ENCODE measurements at regions not wholly inside any gene's neighbourhood (a gene's known extent, or its start where the extent isn't known, plus 50 kb on each side); places are given as distances from the start of the nearest gene placed in this dataset.

DNA sequence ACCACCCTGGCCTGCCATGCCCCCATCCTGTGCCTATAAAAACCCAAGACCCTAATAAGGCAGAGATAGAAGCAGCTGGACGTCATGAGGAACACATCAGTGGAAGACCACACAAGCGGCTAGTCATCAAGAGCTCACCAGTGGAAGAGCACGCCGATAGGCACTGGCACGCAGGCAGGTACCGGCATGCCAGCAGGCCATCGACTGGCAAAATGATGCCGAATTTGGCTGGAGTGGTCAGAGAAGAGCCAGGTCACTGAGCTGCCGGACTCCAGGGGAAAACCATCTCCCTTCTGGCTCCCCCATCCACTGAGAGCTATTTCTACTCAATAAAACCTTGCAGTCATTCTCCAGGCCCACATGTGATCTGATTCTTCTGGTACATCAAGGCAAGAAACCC is 227.6 kb upstream of the EXOC2 start:
- TF ChIP-seq, protein P1, sequence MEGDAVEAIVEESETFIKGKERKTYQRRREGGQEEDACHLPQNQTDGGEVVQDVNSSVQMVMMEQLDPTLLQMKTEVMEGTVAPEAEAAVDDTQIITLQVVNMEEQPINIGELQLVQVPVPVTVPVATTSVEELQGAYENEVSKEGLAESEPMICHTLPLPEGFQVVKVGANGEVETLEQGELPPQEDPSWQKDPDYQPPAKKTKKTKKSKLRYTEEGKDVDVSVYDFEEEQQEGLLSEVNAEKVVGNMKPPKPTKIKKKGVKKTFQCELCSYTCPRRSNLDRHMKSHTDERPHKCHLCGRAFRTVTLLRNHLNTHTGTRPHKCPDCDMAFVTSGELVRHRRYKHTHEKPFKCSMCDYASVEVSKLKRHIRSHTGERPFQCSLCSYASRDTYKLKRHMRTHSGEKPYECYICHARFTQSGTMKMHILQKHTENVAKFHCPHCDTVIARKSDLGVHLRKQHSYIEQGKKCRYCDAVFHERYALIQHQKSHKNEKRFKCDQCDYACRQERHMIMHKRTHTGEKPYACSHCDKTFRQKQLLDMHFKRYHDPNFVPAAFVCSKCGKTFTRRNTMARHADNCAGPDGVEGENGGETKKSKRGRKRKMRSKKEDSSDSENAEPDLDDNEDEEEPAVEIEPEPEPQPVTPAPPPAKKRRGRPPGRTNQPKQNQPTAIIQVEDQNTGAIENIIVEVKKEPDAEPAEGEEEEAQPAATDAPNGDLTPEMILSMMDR (IDR thresholded peaks at IDR 0.05), result no peak
- TF ChIP-seq POLR2A (IDR thresholded peaks at IDR 0.05), result no peak

Measured in testis (tissue), 2 donors.